K562 (cell line): ENCODE measurements at regions not wholly inside any gene's neighbourhood (a gene's known extent, or its start where the extent isn't known, plus 50 kb on each side); places are given as distances from the start of the nearest gene placed in this dataset.
A peak's percentile ranks its signal among the peaks of the same experiment; 100 is the strongest.

ENCODE experiments used
- ATAC-seq: fragments of 200-7000 bp; cut with Tn5 transposase; 3 replicates; pipeline ENCODE4 v1.9.1; 2020; ENCODE audit warnings: moderate library complexity
- BruUV-seq: library from RNA; stranded (reverse); fragments of 400-500 nt; replicated peaks from 2 replicates; lab custom pipeline; 2021; lab: Mats Ljungman, UMichigan
- CTCF ChIA-PET: fragments of 300-600 bp; formaldehyde crosslinking; extraction: SDS; loops from one replicate; lab custom pipeline; 2021; ENCODE audit warnings: low intra/inter-chr PET ratio; lab: Yijun Ruan, JAX
- POLR2A ChIA-PET: fragments of 300-600, 350-650 bp; sonication (Branson Sonifier 250); formaldehyde crosslinking; extraction: SDS; loops from one replicate; lab custom pipeline; 2021; ENCODE audit warnings: antibody characterized with exemption, inconsistent platforms; lab: Yijun Ruan, JAX
- DNase-seq, 4 experiments: peaks; one replicate each; pipeline versions ENCODE4 v3.0.0 to v3.0.0-alpha.2; 2011 to 2018; ENCODE audit warnings: low spot score in 3 of 4, mixed read lengths in 3 of 4; ENCODE audit errors: extremely low read depth in 1 of 4
- FAIRE-seq: peaks from 2 replicates; lab custom pipeline; 2011; peaks lifted over from hg19 to GRCh38; lab: Jason Lieb, UNC
- H2AFZ ChIP-seq: 2 replicates; pipeline ENCODE4 v1.6.0; 2011; ENCODE audit warnings: low read depth, low read length, control low read depth, inconsistent platforms
- H3K27ac ChIP-seq: fragments of 200-600 bp; 3 replicates; pipeline ENCODE4 v1.8.0; 2011; ENCODE audit warnings: low read depth, mild to moderate bottlenecking, control low read depth, inconsistent platforms, low read length, moderate library complexity, mixed read lengths; ENCODE audit errors: extremely low read depth
- H3K27me3 ChIP-seq, 2 experiments: fragments of 300-600 bp in 1 of 2; 2 replicates in 1 of 2; 3 replicates in 1 of 2; pipeline versions ENCODE4 v1.6.0 to v1.8.0; 2011; ENCODE audit warnings: inconsistent platforms in 2 of 2, low read length in 2 of 2, mild to moderate bottlenecking in 1 of 2, mixed read lengths in 1 of 2, moderate library complexity in 1 of 2; ENCODE audit not compliant: control insufficient read depth in 2 of 2, insufficient read depth in 2 of 2
- H3K36me3 ChIP-seq: fragments of 300-600 bp; 3 replicates; pipeline ENCODE4 v1.8.0; 2011; ENCODE audit warnings: mild to moderate bottlenecking, low read length, inconsistent platforms; ENCODE audit not compliant: control insufficient read depth, insufficient read depth
- H3K4me1 ChIP-seq, 2 experiments: fragments of 200-600 bp in 1 of 2; replicated peaks in 1 of 2; 2 replicates in 1 of 2; 3 replicates in 1 of 2; pipeline versions ENCODE4 v1.5.1 to v1.8.0; 2011; ENCODE audit warnings: inconsistent platforms in 2 of 2, low read length in 2 of 2, mild to moderate bottlenecking in 1 of 2, mixed read lengths in 1 of 2, moderate library complexity in 1 of 2; ENCODE audit not compliant: control insufficient read depth in 2 of 2, insufficient read depth in 2 of 2
- H3K4me2 ChIP-seq: 2 replicates; pipeline ENCODE4 v1.6.1; 2011; ENCODE audit warnings: low read length, control low read depth, inconsistent platforms, mixed read lengths; ENCODE audit not compliant: insufficient read depth
- H3K4me3 ChIP-seq: fragments of 200-600 bp; sonication (generic), shearing (Covaris generic); 2 replicates; pipeline ENCODE4 v1.5.1; 2016; ENCODE audit warnings: control low read depth, inconsistent platforms
- H3K79me2 ChIP-seq: fragments of 200-600 bp; 3 replicates; pipeline ENCODE4 v1.8.0; 2011; ENCODE audit warnings: low read length, inconsistent platforms; ENCODE audit not compliant: control insufficient read depth, insufficient read depth
- H3K9ac ChIP-seq, 2 experiments: 2 replicates each; pipeline versions ENCODE4 v1.6.0 to v1.6.1; 2011; ENCODE audit warnings: low read depth in 2 of 2, low read length in 2 of 2, control low read depth in 1 of 2, inconsistent platforms in 1 of 2, mild to moderate bottlenecking in 1 of 2, mixed read lengths in 1 of 2; ENCODE audit not compliant: insufficient read depth in 1 of 2
- H3K9me1 ChIP-seq: one replicate; pipeline ENCODE4 v1.6.0; 2011; ENCODE audit warnings: inconsistent platforms, mild to moderate bottlenecking, low read length, moderate library complexity; ENCODE audit not compliant: control insufficient read depth, insufficient read depth
- H3K9me3 ChIP-seq: replicated peaks from 2 replicates; pipeline ENCODE4 v1.5.1; 2011; ENCODE audit warnings: low read depth, low read length, inconsistent platforms; ENCODE audit not compliant: control insufficient read depth, insufficient read depth
- H4K20me1 ChIP-seq: replicated peaks from 2 replicates; pipeline ENCODE4 v1.6.1; 2011; ENCODE audit warnings: low read length, inconsistent platforms, mixed read lengths; ENCODE audit not compliant: control insufficient read depth, insufficient read depth
- ATF7 ChIP-seq: fragments of 450-650 bp; IDR thresholded peaks from 2 replicates; pipeline ENCODE4 v1.7.1; 2014; ENCODE audit warnings: mild to moderate bottlenecking, moderate library complexity
- CEBPG ChIP-seq, 3 experiments: fragments of 200-800 bp in 1 of 3; sonication (Bioruptor generic) in 1 of 3; sonication (generic) in 1 of 3; formaldehyde crosslinking in 1 of 3; IDR thresholded peaks in 2 of 3; conservative IDR thresholded peaks in 1 of 3; 2 replicates each; pipeline versions ENCODE4 v1.6.1 to v1.8.0; 2016 to 2022; ENCODE audit warnings: missing compliant biosample characterization in 2 of 3, missing genetic modification characterization in 2 of 3, mild to moderate bottlenecking in 1 of 3, missing genetic modification reagents in 1 of 3
- CHD1 ChIP-seq: fragments of 200-600 bp; sonication (generic); IDR thresholded peaks from one replicate; pipeline ENCODE4 v1.6.1; 2012; ENCODE audit warnings: mild to moderate bottlenecking, moderate library complexity, low read length, inconsistent platforms
- MCM7 ChIP-seq, 2 experiments: fragments of 450-650 bp; IDR thresholded peaks; 2 replicates each; pipeline ENCODE4 v1.6.1; 2016 to 2018
- MEIS2 ChIP-seq: fragments of 450-650 bp; IDR thresholded peaks from 2 replicates; pipeline ENCODE4 v1.6.1; 2014; ENCODE audit warnings: mild to moderate bottlenecking; ENCODE audit not compliant: partially characterized antibody
- POLR2H ChIP-seq: IDR thresholded peaks from 2 replicates; pipeline ENCODE4 v1.6.1; 2016; ENCODE audit warnings: missing genetic modification characterization, low read depth, mild to moderate bottlenecking, control low read depth, missing compliant biosample characterization, moderate library complexity
- SPI1 ChIP-seq: IDR thresholded peaks from 2 replicates; pipeline ENCODE4 v1.6.1; 2011; ENCODE audit warnings: low read depth, low read length, control low read depth, borderline replicate concordance
- U2AF2 ChIP-seq: fragments of 200-400 bp; formaldehyde crosslinking; optimal IDR thresholded peaks from 2 replicates; pipeline ENCODE3; 2017; ENCODE audit warnings: low read depth, mild to moderate bottlenecking, low read length
- ZNF583 ChIP-seq: fragments of 250-450 bp; sonication (Bioruptor Pico); IDR thresholded peaks from 2 replicates; pipeline ENCODE4 v1.4.0; 2020
- WGBS: fragments of 100-300 bp; shearing (Covaris generic); methylation state at CpG from one replicate; pipeline ENCODE4 v1.1.6; 2016; ENCODE audit warnings: low coverage, mixed read lengths; ENCODE audit not compliant: insufficient coverage; ENCODE audit errors: missing lambda C conversion rate; 5-methylcytosine and 5-hydroxymethylcytosine counted together
- in situ Hi-C: fragments of 300-500 bp; cut with MboI; formaldehyde crosslinking; loops from 4 replicates; pipeline ENCODE4 v1.15.0; 2018; ENCODE audit warnings: inconsistent platforms, mixed read lengths
- intact Hi-C: fragments of 100-400 bp; cut with micrococcal nuclease; formaldehyde crosslinking; loops from 2 replicates; pipeline ENCODE4 v1.14.2; 2022
- TF ChIP-seq, protein P1 (sequence below): sonication (generic); formaldehyde crosslinking; IDR thresholded peaks from 2 replicates; pipeline ENCODE4 v1.8.0; 2022; ENCODE audit warnings: mild to moderate bottlenecking, missing genetic modification reagents
- TF ChIP-seq, protein P2 (sequence below): fragments of 450-650 bp; IDR thresholded peaks from 2 replicates; pipeline ENCODE4 v1.6.1; 2016

DNA sequence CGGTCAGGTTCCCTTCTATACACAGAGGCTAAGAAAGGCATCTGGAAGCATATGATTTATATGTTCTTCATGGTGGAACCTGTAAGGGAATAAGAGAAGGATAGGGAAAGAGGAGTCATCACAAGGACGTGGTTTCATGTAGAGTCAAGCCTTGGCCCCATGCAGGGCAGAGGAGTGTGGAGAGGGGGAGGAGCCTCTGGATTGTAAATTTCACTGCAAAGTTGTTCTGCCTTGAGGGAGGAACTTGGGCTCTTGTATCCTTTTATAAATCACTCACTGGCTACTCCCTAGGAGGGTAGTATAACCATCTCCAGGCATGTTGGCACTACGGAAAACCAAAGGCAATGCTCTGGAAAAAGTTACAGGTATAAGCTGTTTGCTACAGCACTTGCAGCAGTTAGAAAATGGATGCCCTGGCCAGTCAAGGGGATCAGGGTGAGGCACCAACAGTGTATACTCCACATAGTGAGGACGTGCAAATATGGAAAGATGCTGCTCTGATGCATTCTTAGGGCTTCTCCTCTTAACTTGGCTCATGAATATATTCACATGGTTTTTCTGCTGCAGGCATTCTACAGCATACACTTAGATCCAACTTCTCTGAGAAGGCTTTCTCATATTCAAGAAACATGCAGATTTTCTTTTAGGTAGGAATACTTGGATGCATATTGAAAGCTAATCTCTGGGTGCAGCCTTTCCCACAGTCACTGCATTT lies 60.3 kb upstream of the ZNF81 start:
- no peak overlapping the region for H3K4me3 ChIP-seq
- ChIA-PET CTCF (no interaction called here), POLR2A (no interaction called here)
- intact Hi-C loops (no loop called here), in situ Hi-C loops (no loop called here)
- H2AFZ ChIP-seq, result no peak overlapping the region
- no peak for DNase-seq
- H3K79me2 ChIP-seq, result no peaks in the 10 kb centered on the region
- no peaks in the 10 kb centered on the region for H4K20me1 ChIP-seq
- H3K36me3 ChIP-seq, result no peaks in the 10 kb centered on the region
- no peak for ATAC-seq
- BruUV-seq, result no TSS peak
- 22% methylated on average over 3 of the region's 4 CpGs for WGBS
- no peak for FAIRE-seq
- H3K9me3 ChIP-seq, result no peaks in the 10 kb centered on the region
- H3K27me3 ChIP-seq, result no peaks in the 10 kb centered on the region
- no peaks in the 10 kb centered on the region for H3K9me1 ChIP-seq
- H3K27ac ChIP-seq, result no peak overlapping the region
- H3K4me2 ChIP-seq, result no peak overlapping the region
- H3K4me1 ChIP-seq, result no peaks in the 10 kb centered on the region
- TF ChIP-seq POLR2H (tag), result no peak
- TF ChIP-seq, all 486 proteins: peak for 0
- no peak overlapping the region for H3K9ac ChIP-seq

DNA sequence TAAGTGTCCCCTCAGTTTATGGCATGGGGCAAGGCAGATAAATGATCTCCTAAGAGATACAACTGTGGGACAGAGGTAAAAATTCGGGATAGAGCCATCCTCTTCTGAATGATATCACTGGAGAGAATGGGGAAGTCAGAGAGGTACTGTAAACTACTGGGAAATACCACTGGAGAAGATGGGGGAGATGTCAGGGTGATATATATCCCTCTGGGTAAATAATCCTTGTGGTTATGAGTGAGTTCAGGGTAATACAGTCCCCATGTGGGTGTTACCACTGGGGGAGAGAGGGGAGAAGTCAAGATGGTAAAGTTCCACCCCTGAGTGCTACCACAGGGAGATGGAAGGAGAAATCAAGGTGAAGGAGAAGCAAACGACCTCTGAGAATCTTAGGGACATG lies 63.9 kb upstream of the ZNF81 start:
- ATAC-seq (no peak), FAIRE-seq (no peak)
- TF ChIP-seq, protein P1, sequence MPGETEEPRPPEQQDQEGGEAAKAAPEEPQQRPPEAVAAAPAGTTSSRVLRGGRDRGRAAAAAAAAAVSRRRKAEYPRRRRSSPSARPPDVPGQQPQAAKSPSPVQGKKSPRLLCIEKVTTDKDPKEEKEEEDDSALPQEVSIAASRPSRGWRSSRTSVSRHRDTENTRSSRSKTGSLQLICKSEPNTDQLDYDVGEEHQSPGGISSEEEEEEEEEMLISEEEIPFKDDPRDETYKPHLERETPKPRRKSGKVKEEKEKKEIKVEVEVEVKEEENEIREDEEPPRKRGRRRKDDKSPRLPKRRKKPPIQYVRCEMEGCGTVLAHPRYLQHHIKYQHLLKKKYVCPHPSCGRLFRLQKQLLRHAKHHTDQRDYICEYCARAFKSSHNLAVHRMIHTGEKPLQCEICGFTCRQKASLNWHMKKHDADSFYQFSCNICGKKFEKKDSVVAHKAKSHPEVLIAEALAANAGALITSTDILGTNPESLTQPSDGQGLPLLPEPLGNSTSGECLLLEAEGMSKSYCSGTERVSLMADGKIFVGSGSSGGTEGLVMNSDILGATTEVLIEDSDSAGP, result no peak
- peak; percentile 6; the same call in 1 of the 2 replicates for TF ChIP-seq SPI1
- TF ChIP-seq, protein P2, sequence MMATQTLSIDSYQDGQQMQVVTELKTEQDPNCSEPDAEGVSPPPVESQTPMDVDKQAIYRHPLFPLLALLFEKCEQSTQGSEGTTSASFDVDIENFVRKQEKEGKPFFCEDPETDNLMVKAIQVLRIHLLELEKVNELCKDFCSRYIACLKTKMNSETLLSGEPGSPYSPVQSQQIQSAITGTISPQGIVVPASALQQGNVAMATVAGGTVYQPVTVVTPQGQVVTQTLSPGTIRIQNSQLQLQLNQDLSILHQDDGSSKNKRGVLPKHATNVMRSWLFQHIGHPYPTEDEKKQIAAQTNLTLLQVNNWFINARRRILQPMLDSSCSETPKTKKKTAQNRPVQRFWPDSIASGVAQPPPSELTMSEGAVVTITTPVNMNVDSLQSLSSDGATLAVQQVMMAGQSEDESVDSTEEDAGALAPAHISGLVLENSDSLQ, result peak; percentile 64; the same call in 1 of the 2 replicates
- no peak for TF ChIP-seq CHD1
- peak; percentile 83 for TF ChIP-seq MEIS2
- TF ChIP-seq ZNF583 (CRISPR knock-in tag), result no peak
- no peak for TF ChIP-seq U2AF2
- no peak for TF ChIP-seq CEBPG (CRISPR knock-in tag; IDR thresholded peaks at IDR 0.05)
- TF ChIP-seq CEBPG (tag; conservative IDR thresholded peaks at IDR 0.05 in 1 of 2, IDR thresholded peaks at IDR 0.05 in 1 of 2), result no peak
- TF ChIP-seq ATF7, result peak; percentile 76
- no peak for TF ChIP-seq MCM7 (IDR thresholded peaks at IDR 0.05)

More for the DNA sequence above, 63.9 kb upstream of the ZNF81 start:
- H4K20me1 ChIP-seq, result no peaks in the 10 kb centered on the region
- no peak overlapping the region for H3K9ac ChIP-seq
- no peak overlapping the region for H3K27ac ChIP-seq
- no peak overlapping the region for H2AFZ ChIP-seq
- no peaks in the 10 kb centered on the region for H3K36me3 ChIP-seq
- in situ Hi-C loops (no loop called here), intact Hi-C loops (no loop called here)
- DNase-seq, result no peak
- POLR2A ChIA-PET, result no interaction called here
- no peaks in the 10 kb centered on the region for H3K4me1 ChIP-seq
- H3K9me3 ChIP-seq, result no peaks in the 10 kb centered on the region
- WGBS, result 0% methylated on average over 2 of the region's 2 CpGs
- H3K27me3 ChIP-seq, result no peaks in the 10 kb centered on the region; a peak in 1 of 5 replicates
- H3K9me1 ChIP-seq, result no peaks in the 10 kb centered on the region
- CTCF ChIA-PET, result no interaction called here
- H3K79me2 ChIP-seq, result no peaks in the 10 kb centered on the region
- no TSS peak for BruUV-seq
- H3K4me3 ChIP-seq, result no peak overlapping the region
- no peak overlapping the region for H3K4me2 ChIP-seq
